ENCODE measurements at regions not wholly inside any gene's neighbourhood (a gene's known extent, or its start where the extent isn't known, plus 50 kb on each side); places are given as distances from the start of the nearest gene placed in this dataset.

DNA sequence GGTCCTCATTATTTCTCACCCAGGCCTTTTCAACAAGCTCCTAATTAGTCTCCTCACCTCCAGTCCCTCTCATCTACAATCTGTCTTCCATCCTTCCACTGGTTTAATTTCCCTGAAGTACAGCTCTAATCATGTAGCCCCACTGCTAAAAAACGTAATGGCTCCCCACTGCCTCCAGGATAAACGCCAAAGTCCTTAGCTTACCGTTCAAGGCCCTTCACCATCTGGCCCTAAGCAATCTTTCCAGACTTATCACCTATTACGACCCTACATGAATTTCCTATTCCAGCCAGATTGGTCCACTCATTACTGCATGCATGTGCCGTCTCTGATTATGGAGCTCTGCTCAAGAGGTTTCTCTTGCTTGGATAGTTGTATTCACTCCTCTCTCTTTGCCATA is 83.1 kb upstream of the DAB1 start:
- WGBS (ENCODE audit: insufficient coverage): 53% methylated on average over 4 of the region's 5 CpGs
- H3K27ac ChIP-seq (ENCODE audit: low read length): no peak overlapping the region
- DNase-seq: no peak
- H3K27me3 ChIP-seq (ENCODE audit: control insufficient read depth, insufficient read depth, low read length): no peaks in the 10 kb centered on the region
- H3K4me3 ChIP-seq (ENCODE audit: low read length): no peak overlapping the region
- no peaks in the 10 kb centered on the region for H3K36me3 ChIP-seq (ENCODE audit: control insufficient read depth, insufficient read depth, low read length)
- H3K9me3 ChIP-seq (replicated peaks; ENCODE audit: control insufficient read depth, low read depth, low read length): no peaks in the 10 kb centered on the region
- no peaks in the 10 kb centered on the region for H3K4me1 ChIP-seq (ENCODE audit: control insufficient read depth, insufficient read depth, low read length)

DNA sequence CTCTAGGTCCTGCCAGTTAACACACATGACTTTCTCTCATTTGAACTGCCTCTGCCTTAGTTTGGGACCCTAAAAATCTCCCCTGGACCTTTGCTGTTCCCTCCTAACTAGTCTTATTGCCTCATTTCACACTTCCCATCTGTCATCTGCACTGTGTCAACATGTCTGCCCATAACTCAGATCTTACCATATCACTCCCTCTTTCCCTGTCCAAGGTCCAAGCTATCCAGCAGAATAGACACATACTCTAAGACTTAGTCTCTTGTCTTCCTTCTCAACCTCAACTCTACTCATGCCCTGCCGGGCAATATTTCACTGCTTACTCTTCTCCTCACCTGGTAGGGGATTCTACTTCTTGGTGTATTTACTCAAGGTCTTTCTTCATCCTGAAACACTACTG is 79.5 kb upstream of the DAB1 start:
- WGBS (ENCODE audit: insufficient coverage): no CpG with 5 or more reads among the region's 1 CpG

DNA sequence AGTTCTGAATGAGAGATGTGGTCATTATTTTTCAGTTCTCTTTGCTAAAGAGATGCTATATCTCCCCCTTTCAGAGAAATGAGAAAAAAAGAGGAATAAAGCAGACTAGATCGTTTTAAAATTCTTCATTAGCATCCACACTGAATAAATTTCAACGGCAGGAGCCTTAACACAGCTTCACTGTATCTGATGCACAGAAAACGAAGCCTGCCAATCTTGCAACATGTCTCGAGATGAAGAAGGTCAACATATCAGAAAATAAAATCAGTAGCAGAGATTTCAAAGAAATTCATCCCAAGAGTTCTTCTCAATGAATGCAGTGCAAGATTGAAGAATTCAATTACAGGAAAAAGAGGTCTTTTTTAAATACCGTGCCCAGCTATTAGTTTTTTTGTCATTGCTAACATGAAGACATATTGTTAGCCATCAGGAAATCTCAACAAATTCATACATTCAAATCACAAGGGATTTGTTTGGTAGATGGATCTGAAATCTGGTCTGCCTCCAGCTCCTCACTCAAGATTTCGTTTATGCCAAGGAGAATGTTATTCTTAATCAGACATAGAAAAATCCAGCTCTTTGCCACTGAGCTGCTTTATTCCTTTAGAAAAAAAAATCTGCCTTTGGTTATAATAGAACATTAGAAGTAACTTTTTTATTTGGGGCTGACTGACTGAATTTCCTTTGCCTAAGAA is 76.4 kb upstream of the DAB1 start:
- H3K9me3 ChIP-seq (replicated peaks; ENCODE audit: control insufficient read depth, low read depth, low read length): no peaks in the 10 kb centered on the region
- no peak overlapping the region for H3K4me3 ChIP-seq (ENCODE audit: low read length)
- H3K36me3 ChIP-seq (ENCODE audit: control insufficient read depth, insufficient read depth, low read length): no peaks in the 10 kb centered on the region
- no peak for DNase-seq
- H3K4me1 ChIP-seq (ENCODE audit: control insufficient read depth, insufficient read depth, low read length): no peaks in the 10 kb centered on the region
- no peaks in the 10 kb centered on the region for H3K27me3 ChIP-seq (ENCODE audit: control insufficient read depth, insufficient read depth, low read length)
- 100% methylated on average over 2 of the region's 6 CpGs for WGBS (ENCODE audit: insufficient coverage)
- H3K27ac ChIP-seq (ENCODE audit: low read length): no peak overlapping the region

More for the DNA sequence above, 79.5 kb upstream of the DAB1 start:
- no peak overlapping the region for H3K27ac ChIP-seq (ENCODE audit: low read length)
- H3K27me3 ChIP-seq (ENCODE audit: control insufficient read depth, insufficient read depth, low read length): no peaks in the 10 kb centered on the region
- H3K4me1 ChIP-seq (ENCODE audit: control insufficient read depth, insufficient read depth, low read length): no peaks in the 10 kb centered on the region
- no peaks in the 10 kb centered on the region for H3K9me3 ChIP-seq (replicated peaks; ENCODE audit: control insufficient read depth, low read depth, low read length)
- no peak for DNase-seq
- no peaks in the 10 kb centered on the region for H3K36me3 ChIP-seq (ENCODE audit: control insufficient read depth, insufficient read depth, low read length)
- no peak overlapping the region for H3K4me3 ChIP-seq (ENCODE audit: low read length)

DNA sequence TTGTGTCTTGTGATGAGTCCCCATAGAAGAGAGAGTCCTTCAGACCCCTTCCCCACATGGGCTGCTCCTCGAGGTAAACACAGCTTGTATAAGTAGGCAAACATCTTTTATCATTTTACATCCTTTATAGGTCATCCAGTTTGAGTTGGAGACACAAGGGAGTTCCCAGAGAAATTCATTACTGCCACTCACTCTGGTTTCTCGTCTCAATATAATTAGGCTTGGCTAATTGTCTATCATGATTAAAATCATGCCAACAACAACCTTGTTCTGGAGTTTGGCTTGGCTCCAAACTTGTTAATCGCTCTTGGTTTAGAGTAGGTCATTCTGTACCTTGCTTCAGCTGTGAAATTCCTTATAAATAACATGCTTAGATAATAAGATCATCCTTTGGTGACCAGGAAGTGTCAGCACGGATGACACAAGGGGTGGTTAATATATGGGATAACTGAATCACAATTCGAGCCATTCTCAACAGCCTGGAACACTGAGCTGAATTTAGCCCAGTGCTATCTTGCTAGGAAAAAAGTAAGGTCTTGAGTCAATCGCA is 70.7 kb upstream of the DAB1 start:
- 100% methylated on average over 3 of the region's 6 CpGs for WGBS (ENCODE audit: insufficient coverage)
- H3K4me3 ChIP-seq (ENCODE audit: low read length): no peak overlapping the region
- no peaks in the 10 kb centered on the region for H3K27me3 ChIP-seq (ENCODE audit: control insufficient read depth, insufficient read depth, low read length)
- no peaks in the 10 kb centered on the region for H3K4me1 ChIP-seq (ENCODE audit: control insufficient read depth, insufficient read depth, low read length)
- H3K9me3 ChIP-seq (replicated peaks; ENCODE audit: control insufficient read depth, low read depth, low read length): no peaks in the 10 kb centered on the region
- no peak overlapping the region for H3K27ac ChIP-seq (ENCODE audit: low read length)
- no peaks in the 10 kb centered on the region for H3K36me3 ChIP-seq (ENCODE audit: control insufficient read depth, insufficient read depth, low read length)
- no peak for DNase-seq

DNA sequence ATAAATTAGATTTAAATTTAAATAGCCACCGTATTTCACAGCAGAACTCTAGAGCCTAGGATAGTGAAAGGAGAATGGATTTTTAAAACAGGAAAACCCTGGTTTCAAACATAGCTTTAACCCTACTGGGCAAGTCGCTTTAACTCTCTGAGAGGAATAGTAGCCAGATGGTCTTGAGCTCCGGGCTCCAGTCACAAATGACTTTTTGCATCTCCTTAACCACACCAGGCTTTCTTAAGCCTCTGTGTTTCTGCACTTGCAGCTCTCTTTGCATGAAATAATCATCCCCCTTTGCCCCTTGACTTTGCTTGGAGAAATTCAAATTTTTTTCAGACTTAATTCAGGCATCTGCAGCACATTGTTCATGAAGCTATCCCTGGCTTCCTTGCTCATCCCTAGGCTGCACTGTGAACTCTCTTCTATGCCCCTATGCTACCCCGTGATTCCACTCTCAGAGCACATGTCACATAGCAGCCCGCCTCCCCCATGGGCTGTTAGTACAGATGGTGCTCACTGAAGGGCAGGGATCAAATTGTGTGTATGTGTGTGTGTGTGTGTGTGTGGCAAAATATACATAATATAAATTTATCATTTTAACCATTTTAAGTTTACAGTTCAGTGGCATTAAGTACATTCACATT is 68.8 kb upstream of the DAB1 start:
- no peaks in the 10 kb centered on the region for H3K36me3 ChIP-seq (ENCODE audit: control insufficient read depth, insufficient read depth, low read length)
- no peaks in the 10 kb centered on the region for H3K9me3 ChIP-seq (replicated peaks; ENCODE audit: control insufficient read depth, low read depth, low read length)
- H3K4me3 ChIP-seq (ENCODE audit: low read length): no peak overlapping the region
- H3K27ac ChIP-seq (ENCODE audit: low read length): no peak overlapping the region
- 18% methylated on average over 1 of the region's 5 CpGs for WGBS (ENCODE audit: insufficient coverage)
- no peaks in the 10 kb centered on the region for H3K27me3 ChIP-seq (ENCODE audit: control insufficient read depth, insufficient read depth, low read length)
- no peaks in the 10 kb centered on the region for H3K4me1 ChIP-seq (ENCODE audit: control insufficient read depth, insufficient read depth, low read length)
- no peak for DNase-seq

DNA sequence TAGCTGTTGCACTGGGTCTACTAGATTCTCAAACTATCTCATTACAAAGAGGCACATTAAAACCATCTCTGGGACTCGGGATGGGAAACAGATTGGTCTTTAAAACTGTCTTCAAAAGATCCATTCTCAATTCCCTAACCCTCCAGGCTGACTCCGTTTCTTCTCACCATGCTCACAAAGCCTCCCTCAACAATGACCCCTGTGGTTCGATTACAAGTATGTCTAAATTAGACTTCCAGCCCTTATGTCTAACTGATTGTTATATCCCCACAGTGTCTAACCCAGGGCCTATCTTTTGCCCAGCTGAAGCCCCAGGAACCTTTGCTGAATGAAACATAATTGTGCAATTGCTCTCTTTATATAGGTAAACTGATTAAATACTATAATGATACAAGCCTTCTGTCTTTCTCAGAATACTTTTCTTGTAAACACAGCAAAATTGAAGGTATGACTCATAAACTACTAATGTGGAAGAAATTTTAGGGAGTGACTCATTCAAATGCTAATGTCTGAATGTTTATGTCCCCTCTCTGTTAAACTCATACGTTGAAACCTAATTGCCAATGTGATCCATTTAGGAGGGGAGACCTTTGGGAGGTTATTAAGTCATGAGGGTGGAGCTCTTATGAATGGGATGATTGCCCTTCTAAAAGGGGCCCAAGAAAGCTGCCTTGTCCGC is 65.6 kb upstream of the DAB1 start:
- peak; percentile 14 for DNase-seq
- Histone ChIP-seq H3K9me3 (replicated peaks; ENCODE audit: control insufficient read depth, low read depth, low read length) (no peaks in the 10 kb centered on the region), H3K27ac (ENCODE audit: low read length) (no peak overlapping the region), H3K27me3 (ENCODE audit: control insufficient read depth, insufficient read depth, low read length) (no peaks in the 10 kb centered on the region), H3K4me3 (ENCODE audit: low read length) (no peak overlapping the region), H3K4me1 (ENCODE audit: control insufficient read depth, insufficient read depth, low read length) (no peaks in the 10 kb centered on the region), H3K36me3 (ENCODE audit: control insufficient read depth, insufficient read depth, low read length) (no peaks in the 10 kb centered on the region)
- WGBS (ENCODE audit: insufficient coverage): 63% methylated on average over 3 of the region's 5 CpGs

GRCh38 chr1:57485643-57486042 is 61.8 kb upstream of the DAB1 start:
- no peak for DNase-seq
- 69% methylated on average over 4 of the region's 4 CpGs for WGBS (ENCODE audit: insufficient coverage)
- H3K9me3 ChIP-seq (replicated peaks; ENCODE audit: control insufficient read depth, low read depth, low read length): no peaks in the 10 kb centered on the region
- H3K36me3 ChIP-seq (ENCODE audit: control insufficient read depth, insufficient read depth, low read length): no peaks in the 10 kb centered on the region
- H3K4me1 ChIP-seq (ENCODE audit: control insufficient read depth, insufficient read depth, low read length): no peaks in the 10 kb centered on the region
- no peaks in the 10 kb centered on the region for H3K27me3 ChIP-seq (ENCODE audit: control insufficient read depth, insufficient read depth, low read length)
- H3K27ac ChIP-seq (ENCODE audit: low read length): no peak overlapping the region
- H3K4me3 ChIP-seq (ENCODE audit: low read length): no peak overlapping the region

DNA sequence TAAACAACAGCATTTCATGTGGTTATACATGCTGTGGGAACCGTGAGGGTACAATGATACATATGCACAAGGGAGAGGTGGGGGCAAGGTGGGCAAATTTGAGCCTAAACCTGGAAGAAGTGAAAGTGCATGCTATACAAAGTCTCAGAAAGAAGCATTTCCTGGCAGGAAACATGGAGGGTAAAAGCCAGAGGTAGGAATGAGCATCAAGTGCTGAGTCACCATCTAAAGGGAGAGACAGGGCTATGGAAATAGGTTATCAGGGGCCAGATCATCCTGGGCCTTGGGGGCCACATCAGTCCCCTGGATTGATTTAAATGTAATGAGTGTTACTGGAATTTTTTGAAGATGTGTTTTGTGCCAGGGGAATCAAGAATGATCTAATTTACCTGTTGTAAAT is 60.1 kb upstream of the DAB1 start:
- WGBS (ENCODE audit: insufficient coverage): 88% methylated on average over 1 of the region's 1 CpG
- H3K4me3 ChIP-seq (ENCODE audit: low read length): no peak overlapping the region
- no peak overlapping the region for H3K27ac ChIP-seq (ENCODE audit: low read length)
- H3K9me3 ChIP-seq (replicated peaks; ENCODE audit: control insufficient read depth, low read depth, low read length): no peaks in the 10 kb centered on the region
- no peaks in the 10 kb centered on the region for H3K4me1 ChIP-seq (ENCODE audit: control insufficient read depth, insufficient read depth, low read length)
- no peaks in the 10 kb centered on the region for H3K36me3 ChIP-seq (ENCODE audit: control insufficient read depth, insufficient read depth, low read length)
- no peak for DNase-seq
- no peaks in the 10 kb centered on the region for H3K27me3 ChIP-seq (ENCODE audit: control insufficient read depth, insufficient read depth, low read length)

- Histone ChIP-seq H3K27me3 (ENCODE audit: control insufficient read depth, insufficient read depth, low read length) (no peaks in the 10 kb centered on the region), H3K27ac (ENCODE audit: low read length) (no peak overlapping the region), H3K4me3 (ENCODE audit: low read length) (no peak overlapping the region), H3K9me3 (replicated peaks; ENCODE audit: control insufficient read depth, low read depth, low read length) (no peaks in the 10 kb centered on the region), H3K36me3 (ENCODE audit: control insufficient read depth, insufficient read depth, low read length) (no peaks in the 10 kb centered on the region), H3K4me1 (ENCODE audit: control insufficient read depth, insufficient read depth, low read length) (no peaks in the 10 kb centered on the region)
- no peak for DNase-seq
Observed at GRCh38 chr1:57479471-57479870, 55.6 kb upstream of the DAB1 start.

- Histone ChIP-seq H3K9me3 (replicated peaks; ENCODE audit: control insufficient read depth, low read depth, low read length) (no peaks in the 10 kb centered on the region), H3K27ac (ENCODE audit: low read length) (no peak overlapping the region), H3K4me3 (ENCODE audit: low read length) (no peak overlapping the region), H3K4me1 (ENCODE audit: control insufficient read depth, insufficient read depth, low read length) (no peaks in the 10 kb centered on the region), H3K27me3 (ENCODE audit: control insufficient read depth, insufficient read depth, low read length) (no peaks in the 10 kb centered on the region), H3K36me3 (ENCODE audit: control insufficient read depth, insufficient read depth, low read length) (no peaks in the 10 kb centered on the region)
- WGBS (ENCODE audit: insufficient coverage): 77% methylated on average over 3 of the region's 5 CpGs
- DNase-seq: no peak
Observed at GRCh38 chr1:57475366-57475765, 51.5 kb upstream of the DAB1 start.
